ENCODE measurements at regions not wholly inside any gene's neighbourhood (a gene's known extent, or its start where the extent isn't known, plus 50 kb on each side); places are given as distances from the start of the nearest gene placed in this dataset.

DNA sequence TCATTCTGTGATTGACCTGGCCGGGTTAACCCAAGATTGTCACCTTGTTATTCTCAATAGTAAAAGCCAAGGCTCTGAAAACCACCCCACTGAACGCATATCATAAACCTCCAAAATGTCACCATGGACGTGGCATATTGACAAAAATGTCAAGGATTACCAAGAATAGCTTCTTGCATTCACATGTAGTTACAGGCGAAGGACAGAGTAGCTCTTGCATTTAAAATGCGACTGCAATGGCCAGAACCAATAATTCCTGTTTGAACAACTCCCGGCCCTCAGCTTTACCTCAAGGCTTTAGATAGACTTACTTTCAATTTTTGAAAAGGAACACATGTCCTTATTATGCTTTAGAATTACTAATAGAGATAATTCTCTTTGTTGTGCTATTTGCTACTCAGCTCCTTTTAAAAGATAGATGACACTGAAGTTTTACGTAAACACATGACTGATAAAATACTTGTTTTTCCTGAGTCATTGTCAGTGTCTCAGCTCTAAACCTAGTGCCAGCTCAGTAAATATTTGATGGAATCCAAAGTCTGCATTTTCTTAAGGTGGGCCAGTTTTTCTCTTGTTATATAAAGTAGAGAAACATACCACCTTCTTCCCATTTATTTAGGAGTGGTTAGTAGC is 66.3 kb downstream of the CLDN34 start (continued):
- TF ChIP-seq, protein P1, sequence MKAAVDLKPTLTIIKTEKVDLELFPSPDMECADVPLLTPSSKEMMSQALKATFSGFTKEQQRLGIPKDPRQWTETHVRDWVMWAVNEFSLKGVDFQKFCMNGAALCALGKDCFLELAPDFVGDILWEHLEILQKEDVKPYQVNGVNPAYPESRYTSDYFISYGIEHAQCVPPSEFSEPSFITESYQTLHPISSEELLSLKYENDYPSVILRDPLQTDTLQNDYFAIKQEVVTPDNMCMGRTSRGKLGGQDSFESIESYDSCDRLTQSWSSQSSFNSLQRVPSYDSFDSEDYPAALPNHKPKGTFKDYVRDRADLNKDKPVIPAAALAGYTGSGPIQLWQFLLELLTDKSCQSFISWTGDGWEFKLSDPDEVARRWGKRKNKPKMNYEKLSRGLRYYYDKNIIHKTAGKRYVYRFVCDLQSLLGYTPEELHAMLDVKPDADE (IDR thresholded peaks at IDR 0.05), result no peak
- TF ChIP-seq EZH2 (IDR thresholded peaks at IDR 0.05; ENCODE audit: low read depth, unreplicated experiment) (no peak), CREB1 (CRISPR knock-in tag; IDR thresholded peaks at IDR 0.05; ENCODE audit: low read depth) (no peak), NANOG (IDR thresholded peaks at IDR 0.05; ENCODE audit: borderline replicate concordance) (no peak), EZH2phosphoT487 (IDR thresholded peaks at IDR 0.05; ENCODE audit: unreplicated experiment) (no peak), ZNF114 (CRISPR knock-in tag; IDR thresholded peaks at IDR 0.05) (no peak), ZNF331 (CRISPR knock-in tag; IDR thresholded peaks at IDR 0.05; ENCODE audit: low read depth) (no peak)

GRCh38 chrX:10034740-10035260 is 67.6 kb downstream of the CLDN34 start:
- no peaks in the 10 kb centered on the region for H3K36me3 ChIP-seq (ENCODE audit: insufficient read depth)
- no peaks in the 10 kb centered on the region for H3K9me3 Mint-ChIP-seq
- H3K9me2 ChIP-seq (ENCODE audit: insufficient read depth), result no peaks in the 10 kb centered on the region
- peaks cover 2% of the 10 kb centered on the region for H3K27me3 Mint-ChIP-seq (ENCODE audit: insufficient read depth, low read depth, poor library complexity)
- ATAC-seq, result no peak
- no peak for DNase-seq (ENCODE audit: low spot score)
- no peaks in the 10 kb centered on the region for H4K20me1 ChIP-seq (replicated peaks; ENCODE audit: insufficient read depth)
- peaks cover 4% of the 10 kb centered on the region for H3K4me1 ChIP-seq (ENCODE audit: insufficient read depth)
- H3K27ac ChIP-seq (ENCODE audit: low read depth), result no peak overlapping the region
- H3K79me2 ChIP-seq (replicated peaks; ENCODE audit: insufficient read depth), result peaks cover 32% of the 10 kb centered on the region
- H3K27me3 ChIP-seq (ENCODE audit: insufficient read depth), result no peaks in the 10 kb centered on the region
- no peaks in the 10 kb centered on the region for H3F3A ChIP-seq (replicated peaks; ENCODE audit: low read depth)
- H3K4me3 ChIP-seq, result no peak overlapping the region
- peaks cover 25% of the 10 kb centered on the region for H3K4me1 Mint-ChIP-seq
- TF ChIP-seq CREB1 (CRISPR knock-in tag; IDR thresholded peaks at IDR 0.05; ENCODE audit: low read depth) (no peak), ZNF114 (CRISPR knock-in tag; IDR thresholded peaks at IDR 0.05) (no peak), JUNB (IDR thresholded peaks at IDR 0.05; ENCODE audit: unreplicated experiment) (no peak), ZNF462 (CRISPR knock-in tag; IDR thresholded peaks at IDR 0.05) (no peak), NANOG (IDR thresholded peaks at IDR 0.05; ENCODE audit: borderline replicate concordance) (no peak)
- TF ChIP-seq, protein P2, sequence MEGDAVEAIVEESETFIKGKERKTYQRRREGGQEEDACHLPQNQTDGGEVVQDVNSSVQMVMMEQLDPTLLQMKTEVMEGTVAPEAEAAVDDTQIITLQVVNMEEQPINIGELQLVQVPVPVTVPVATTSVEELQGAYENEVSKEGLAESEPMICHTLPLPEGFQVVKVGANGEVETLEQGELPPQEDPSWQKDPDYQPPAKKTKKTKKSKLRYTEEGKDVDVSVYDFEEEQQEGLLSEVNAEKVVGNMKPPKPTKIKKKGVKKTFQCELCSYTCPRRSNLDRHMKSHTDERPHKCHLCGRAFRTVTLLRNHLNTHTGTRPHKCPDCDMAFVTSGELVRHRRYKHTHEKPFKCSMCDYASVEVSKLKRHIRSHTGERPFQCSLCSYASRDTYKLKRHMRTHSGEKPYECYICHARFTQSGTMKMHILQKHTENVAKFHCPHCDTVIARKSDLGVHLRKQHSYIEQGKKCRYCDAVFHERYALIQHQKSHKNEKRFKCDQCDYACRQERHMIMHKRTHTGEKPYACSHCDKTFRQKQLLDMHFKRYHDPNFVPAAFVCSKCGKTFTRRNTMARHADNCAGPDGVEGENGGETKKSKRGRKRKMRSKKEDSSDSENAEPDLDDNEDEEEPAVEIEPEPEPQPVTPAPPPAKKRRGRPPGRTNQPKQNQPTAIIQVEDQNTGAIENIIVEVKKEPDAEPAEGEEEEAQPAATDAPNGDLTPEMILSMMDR (conservative IDR thresholded peaks at IDR 0.05; ENCODE audit: low read depth in 2 of 2), result no peak
- H2AFZ ChIP-seq, result no peak overlapping the region
- peaks cover 6% of the 10 kb centered on the region for H3K36me3 Mint-ChIP-seq (ENCODE audit: low read depth)
- H3K27ac Mint-ChIP-seq, result no peak overlapping the region
- no peak overlapping the region for H3K4me3 Mint-ChIP-seq
- no peak overlapping the region for H3K4me2 ChIP-seq

All from GM23338 (cell line).